ENCODE measurements at regions not wholly inside any gene's neighbourhood (a gene's known extent, or its start where the extent isn't known, plus 50 kb on each side); places are given as distances from the start of the nearest gene placed in this dataset.

DNA sequence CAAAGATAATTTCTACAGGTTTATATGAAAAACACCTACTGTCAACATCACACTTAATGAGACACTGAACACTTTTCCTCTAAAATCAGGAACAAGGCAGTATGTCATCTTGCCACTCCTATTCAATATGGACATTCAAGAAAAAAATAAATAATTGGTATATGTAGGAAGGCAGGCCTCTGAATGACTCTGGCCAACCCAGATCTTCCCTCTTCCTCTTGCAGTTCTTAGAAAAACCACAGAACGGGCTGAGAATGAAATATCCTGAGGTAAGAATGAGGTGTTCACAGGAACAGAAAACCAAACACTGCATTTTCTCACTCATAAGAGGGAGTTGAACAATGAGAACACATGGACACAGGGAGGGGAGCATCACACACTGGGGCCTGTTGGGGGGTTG, 1207.2 kb upstream of the CITED2 start:
- in situ Hi-C loops (cut with HindIII; ENCODE audit: low sequenced_read_pairs), result no loop called here

DNA sequence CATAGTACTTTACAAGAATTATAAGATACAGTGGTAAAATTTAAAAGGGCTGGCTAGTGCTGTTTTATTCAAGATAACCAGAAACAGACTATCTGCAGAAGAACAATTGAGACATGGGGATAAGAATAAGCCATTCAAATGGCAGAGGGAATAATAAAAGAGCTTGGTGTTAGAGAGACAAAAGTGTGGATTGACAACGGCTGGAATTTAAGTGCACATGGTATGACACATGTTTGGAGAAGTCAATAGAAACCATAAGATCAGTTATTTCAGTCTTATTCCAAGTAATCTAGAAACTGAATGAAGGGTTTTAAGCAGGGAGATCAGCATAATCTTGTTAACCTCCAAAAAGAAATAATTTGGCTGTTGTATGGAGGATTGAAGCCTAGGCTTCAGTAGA, 1205.5 kb upstream of the CITED2 start:
- in situ Hi-C loops (cut with HindIII; ENCODE audit: low sequenced_read_pairs), result no loop called here

DNA sequence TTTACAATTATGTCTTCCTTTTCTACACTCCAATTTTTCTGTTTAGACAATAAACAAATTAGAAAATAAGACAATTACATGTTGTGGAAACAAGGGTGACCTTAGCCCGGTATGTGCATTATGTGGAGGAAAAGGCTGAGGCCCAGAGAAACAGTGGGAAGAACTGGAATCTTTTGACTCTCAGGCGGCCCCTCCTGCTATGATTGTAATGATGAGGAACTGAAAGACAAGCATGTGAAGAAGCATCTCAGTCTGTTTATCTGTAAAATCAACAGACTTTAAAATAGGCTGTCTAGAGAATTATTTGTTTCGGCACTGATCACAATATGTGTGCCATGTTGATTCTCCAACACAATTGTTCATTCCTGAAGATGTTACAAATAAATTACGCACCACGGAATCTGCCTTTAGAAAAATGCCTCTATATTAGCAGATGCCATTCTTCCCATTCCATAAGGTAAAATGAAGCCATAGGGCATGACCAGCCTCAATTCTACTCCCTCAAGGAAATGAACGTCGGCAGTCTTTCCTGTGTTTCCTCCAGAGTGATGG, 1201.6 kb upstream of the CITED2 start:
- in situ Hi-C loops (cut with HindIII; ENCODE audit: low sequenced_read_pairs), result no loop called here

DNA sequence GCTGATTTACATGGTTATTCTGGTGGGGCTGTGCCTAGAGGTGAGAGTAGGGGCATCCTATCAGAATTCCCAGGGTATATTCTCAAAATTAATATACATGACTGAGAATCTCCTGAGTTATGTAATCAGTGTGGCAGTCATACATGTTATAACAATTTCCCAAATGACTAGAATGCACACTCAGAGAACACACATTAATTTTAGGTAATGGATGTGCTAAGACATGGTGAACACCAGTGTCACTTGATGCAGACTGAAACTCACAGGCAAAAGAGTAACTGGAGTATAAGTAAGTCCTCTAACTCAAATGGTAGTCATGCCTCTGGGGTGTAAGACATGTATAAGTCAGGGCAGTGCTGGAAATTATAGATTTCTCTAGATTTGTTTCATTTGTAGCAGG, 1198.4 kb upstream of the CITED2 start:
- in situ Hi-C loops (cut with HindIII; ENCODE audit: low sequenced_read_pairs), result no loop called here

DNA sequence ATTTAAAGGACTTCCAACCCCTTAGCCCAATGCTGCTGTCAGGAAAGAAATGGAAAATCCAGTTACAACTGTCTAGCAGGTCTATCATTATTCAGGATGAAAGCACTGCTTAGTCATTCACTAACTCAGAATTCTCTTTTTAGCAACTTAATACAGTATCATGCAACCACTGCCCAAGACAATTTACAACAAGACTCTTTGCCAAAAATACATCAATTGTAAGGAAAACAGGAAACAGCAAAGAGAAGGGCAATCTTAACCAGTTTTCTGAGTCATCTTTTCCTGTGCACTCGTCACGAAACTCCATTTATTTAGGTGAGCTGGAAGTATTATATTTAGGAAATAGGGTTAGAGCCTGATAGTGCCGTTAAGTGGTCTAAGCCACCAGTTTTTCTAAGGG, 1197.7 kb upstream of the CITED2 start:
- in situ Hi-C loops (cut with HindIII; ENCODE audit: low sequenced_read_pairs), result no loop called here

DNA sequence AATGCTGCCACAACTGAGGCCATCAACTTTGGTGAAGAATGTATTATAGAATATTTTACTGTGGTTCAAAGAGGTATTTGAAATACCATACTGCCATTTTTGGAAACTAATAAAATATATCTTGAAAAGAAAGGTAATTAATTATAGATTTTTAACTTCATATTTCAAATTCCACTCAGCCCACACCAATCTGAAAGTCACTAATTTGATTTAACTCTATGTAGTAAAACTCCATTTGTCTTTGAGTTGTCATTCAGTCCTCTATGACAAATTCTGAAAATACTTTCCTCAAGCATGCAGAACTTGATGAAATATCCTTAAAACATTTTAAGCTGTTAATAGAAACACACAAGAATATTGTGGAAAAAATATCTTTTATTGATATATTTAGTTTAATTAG, 1196.7 kb upstream of the CITED2 start:
- in situ Hi-C loops (cut with HindIII; ENCODE audit: low sequenced_read_pairs), result no loop called here

DNA sequence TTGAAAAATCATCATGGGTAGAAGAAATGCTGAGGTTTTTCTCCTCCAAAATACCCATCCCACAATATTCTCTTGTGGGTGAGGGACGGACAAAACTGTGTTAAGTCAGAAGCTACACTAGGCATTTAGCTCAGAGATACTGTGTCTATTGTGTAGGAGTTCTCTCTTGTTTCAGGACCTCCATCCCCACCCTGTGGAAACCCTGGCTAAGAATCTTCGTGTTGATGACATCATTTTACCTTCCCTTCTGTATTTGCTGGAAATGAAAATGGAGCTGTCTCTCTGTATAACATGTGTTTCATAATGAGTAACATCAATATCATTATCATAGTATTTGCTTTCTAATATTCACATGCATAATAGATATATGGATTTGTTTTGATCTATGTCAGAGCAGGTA, 1193.0 kb upstream of the CITED2 start:
- in situ Hi-C loops (cut with HindIII; ENCODE audit: low sequenced_read_pairs), result no loop called here

DNA sequence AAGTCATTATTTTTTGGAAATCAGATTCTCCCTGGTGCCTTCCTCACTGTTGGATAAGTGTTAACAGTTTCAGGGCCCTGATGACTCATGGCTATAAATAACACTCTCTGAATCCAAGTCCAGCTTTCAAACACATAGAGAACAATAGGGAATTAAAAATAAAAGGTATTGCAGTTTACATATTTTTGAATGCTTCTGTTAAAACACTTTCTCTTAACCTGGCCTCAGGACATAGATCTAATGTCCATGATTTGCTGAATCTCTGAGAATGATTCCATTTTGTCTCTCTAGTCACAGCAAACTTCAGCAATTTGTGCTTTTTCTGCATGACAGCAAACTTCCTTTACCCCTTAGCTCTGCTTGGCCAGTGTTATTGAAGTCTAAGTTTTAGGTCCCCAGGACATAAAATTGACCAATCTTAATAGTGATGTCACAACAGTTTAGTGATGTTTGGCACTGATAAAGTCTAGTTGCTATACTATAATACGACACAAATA, 1192.4 kb upstream of the CITED2 start:
- in situ Hi-C loops (cut with HindIII; ENCODE audit: low sequenced_read_pairs), result no loop called here

DNA sequence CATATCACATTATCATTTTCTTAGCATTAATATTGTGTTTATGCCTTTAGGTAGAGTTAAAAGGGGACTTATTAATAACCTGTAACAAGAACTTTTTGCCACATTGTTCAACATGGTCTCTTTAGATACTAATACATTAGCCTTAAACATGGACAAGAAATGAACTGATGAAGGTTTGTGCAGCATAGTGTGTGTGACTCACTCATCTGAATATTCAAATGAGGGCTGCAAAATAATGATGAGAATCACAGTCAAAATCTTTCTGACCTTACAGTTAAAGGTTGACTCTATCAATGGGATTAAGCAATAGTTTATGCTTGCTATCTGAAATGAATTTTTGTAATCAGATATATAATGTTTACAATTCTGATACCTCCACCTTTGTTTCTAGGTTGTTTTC, 1189.3 kb upstream of the CITED2 start:
- in situ Hi-C loops (cut with HindIII; ENCODE audit: low sequenced_read_pairs), result no loop called here

DNA sequence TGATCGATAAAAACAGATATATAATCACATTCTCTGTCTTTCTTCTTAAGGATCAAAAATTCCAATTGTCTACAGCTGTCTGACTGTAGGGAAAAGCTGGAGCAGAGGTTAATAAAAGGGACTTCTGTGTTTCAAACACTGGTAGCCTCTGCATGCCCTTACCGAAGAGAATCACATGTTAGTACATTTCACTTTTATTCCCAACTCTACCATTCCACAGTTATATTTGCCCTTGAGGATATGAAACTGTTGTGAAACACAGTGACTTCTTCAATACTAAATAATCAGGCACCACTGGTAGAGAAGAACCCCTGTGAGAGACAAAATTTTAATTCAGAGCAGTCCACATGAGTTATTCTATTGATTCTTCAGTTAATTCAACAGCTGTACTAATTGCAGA, 1187.3 kb upstream of the CITED2 start:
- in situ Hi-C loops (cut with HindIII; ENCODE audit: low sequenced_read_pairs), result no loop called here

DNA sequence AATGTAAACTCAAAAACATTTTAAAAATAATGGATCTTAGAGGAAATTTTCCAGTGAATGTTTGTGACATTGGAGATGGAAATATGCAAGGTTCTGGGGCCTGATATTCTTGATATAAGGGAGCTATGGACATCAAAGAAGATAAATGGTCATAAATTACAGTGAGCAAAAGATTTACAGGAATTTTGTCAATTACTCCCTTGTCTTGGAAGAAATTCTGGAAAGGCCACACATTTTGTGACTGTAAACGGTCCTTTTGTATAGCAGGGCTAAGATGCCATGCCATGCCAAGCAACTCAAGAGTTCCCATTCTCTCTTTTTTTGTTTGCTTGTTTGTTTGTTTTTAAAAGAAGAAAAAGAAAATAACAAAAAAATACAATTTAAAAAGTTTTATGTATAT, 1186.2 kb upstream of the CITED2 start:
- in situ Hi-C loops (cut with HindIII; ENCODE audit: low sequenced_read_pairs), result no loop called here

DNA sequence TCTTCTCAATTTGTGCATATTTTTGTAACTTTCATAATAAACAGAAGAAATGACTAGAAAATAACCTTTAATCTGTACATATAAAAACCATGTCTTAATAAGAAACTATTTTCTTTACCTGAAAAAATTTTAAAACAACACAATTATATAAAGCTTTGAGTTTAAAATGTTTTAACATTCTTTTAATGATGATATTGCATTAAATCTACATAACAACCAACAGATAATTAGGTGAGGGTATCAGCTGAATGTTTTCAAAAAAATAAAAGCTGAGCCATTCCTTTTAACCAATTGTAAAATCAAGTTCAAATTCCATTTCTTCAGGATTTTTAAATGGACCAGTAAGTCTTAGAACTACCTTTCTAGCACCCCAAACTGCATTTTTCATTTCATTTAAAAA, 1185.0 kb upstream of the CITED2 start:
- in situ Hi-C loops (cut with HindIII; ENCODE audit: low sequenced_read_pairs), result no loop called here

DNA sequence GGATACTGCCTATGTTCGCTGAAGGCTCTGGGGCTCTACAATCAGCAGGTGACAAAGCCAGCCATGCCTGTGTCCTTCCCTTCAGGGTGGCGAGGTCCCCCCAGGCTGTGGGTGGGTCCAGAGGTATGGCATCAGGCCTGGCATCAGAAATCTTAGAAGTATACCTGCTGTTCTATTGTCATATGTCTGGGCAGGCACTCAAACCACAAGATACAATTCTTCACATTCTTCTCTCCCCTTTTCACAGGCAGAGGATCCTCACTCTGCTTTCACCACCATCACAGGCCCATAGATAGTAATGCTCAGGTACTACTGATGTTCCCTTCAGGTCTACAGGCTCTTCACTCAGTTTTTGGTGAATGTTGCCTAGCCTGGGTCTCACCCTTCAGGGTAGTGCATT, 1180.0 kb upstream of the CITED2 start:
- in situ Hi-C loops (cut with HindIII; ENCODE audit: low sequenced_read_pairs), result no loop called here

DNA sequence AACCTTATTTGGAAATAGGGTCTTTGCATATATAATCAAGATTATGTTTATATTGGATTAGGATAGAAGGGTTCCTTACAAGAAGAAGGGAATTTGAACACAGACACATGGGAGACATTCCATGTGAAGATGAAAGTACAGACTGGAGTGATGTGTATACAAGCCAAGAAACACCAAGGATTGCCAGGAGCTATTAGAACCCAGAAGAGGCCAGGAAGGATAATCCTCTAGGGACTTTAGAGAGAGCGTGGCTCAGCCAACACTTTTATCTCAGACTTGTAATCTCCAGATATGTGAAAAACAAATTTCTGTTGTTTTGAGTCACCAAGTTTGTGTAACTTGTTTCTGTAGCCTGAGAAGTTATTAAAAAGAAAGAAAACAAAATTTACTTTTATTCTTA, 1173.9 kb upstream of the CITED2 start:
- in situ Hi-C loops (cut with HindIII; ENCODE audit: low sequenced_read_pairs), result no loop called here

DNA sequence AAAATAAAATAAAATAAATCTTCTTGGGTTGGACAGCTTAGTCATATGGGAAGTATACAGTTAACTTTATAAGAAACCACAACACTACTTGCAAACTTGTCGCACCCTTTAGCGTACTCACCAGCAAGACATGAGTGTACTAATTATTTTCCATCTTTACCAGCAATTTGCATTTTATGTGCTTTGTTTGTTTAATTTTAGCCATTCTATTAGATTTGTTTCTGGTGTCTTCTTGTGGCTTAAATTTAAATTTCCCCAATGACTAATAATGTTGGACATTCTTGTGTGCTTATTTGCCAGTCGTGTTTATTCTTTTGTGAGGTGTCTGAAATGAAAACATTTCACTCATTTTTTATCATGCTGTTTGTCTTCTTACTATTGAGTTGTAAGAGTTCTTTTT, 1172.2 kb upstream of the CITED2 start:
- in situ Hi-C loops (cut with HindIII; ENCODE audit: low sequenced_read_pairs), result no loop called here

DNA sequence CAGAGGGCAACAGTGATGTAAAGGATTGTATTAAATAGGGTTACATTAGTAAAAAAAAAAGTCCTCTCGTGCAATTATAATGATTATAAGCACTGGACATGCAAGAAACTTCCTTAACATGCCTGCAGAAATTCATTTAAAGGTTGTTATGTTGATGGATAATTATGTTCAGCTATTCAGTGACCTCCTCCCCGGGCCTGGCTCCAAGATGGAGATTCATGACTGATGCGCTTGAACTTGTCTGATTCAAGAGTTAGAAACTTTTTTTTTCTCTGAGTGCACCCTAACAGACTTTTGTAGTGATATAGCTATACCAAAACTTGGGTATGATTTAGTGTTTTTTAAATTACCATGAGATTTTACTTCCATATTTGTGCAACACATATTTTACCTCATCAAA, 1170.0 kb upstream of the CITED2 start:
- in situ Hi-C loops (cut with HindIII; ENCODE audit: low sequenced_read_pairs), result no loop called here

DNA sequence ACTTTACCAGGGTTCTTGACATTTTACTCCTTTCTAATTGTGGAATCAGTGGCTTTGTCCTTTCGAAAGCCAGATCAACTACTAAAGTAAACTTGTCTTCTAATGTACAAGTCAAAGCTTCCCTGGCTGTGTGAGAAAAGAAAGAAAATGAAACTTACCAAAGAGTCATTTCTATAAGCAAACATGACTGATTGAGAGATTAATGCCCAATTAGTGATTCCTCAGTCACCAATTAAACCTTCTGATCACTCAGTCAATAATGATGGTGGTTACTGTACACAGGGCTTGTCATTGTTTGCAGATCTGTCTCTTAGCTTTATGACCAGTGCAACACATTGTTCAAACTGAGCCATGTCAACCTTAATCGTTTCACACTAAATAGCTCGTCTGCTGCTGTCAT, 1168.4 kb upstream of the CITED2 start:
- in situ Hi-C loops (cut with HindIII; ENCODE audit: low sequenced_read_pairs), result no loop called here

DNA sequence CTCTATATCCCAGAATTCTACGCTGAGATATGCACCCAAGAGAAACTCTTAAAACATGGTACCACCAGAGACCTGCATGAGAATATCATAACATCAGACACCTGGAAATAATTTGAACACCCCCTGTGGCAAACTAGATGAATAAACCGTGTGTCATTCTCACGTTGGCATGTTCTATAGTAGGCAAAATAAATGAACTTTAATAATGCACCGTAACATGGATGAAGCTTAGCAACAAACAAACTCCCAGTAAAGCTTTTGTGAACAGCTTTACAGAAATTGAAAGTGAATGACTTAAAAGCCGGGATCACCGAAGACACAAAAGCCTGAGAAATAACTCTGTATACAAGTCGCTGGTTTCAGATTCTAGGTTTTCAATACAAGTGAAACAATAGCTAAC, 1166.8 kb upstream of the CITED2 start:
- in situ Hi-C loops (cut with HindIII; ENCODE audit: low sequenced_read_pairs), result no loop called here

DNA sequence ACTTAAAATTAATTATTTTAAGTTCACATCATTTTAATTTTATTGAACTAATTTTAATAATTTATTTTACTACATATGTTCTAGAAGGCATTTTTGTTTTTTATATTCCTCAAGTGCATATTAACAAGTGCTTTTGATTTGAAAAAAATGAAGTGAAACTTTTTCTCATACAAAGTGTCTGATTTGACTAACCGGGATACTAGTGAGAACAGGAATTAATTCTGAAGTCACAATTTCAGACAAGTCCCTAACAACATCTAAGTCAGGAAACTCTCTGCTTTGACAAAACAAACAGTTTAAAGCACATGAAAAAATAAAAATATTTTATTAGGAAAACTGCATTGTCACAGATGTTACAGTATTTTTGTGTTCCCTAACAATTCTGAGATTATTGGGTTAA, 1166.3 kb upstream of the CITED2 start:
- in situ Hi-C loops (cut with HindIII; ENCODE audit: low sequenced_read_pairs), result no loop called here

DNA sequence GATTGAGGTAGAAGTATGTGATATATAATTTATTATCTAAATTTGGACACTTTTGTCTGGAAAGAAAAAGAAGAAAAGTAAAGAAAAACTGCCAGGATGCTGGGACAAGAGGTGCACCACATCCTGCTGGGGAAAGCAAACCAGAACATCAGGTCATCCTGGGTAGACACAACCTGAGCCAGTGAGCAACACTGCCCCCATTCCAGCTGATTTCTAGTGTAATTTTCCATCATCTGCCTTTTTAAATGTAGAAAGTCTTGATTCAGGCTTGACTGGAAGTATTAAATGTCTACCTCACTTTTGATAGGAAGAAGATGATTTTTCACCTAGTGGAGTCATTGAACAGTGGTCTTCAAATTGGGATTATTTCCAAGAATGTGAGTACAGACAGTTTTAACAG, 1164.5 kb upstream of the CITED2 start:
- in situ Hi-C loops (cut with HindIII; ENCODE audit: low sequenced_read_pairs), result no loop called here

DNA sequence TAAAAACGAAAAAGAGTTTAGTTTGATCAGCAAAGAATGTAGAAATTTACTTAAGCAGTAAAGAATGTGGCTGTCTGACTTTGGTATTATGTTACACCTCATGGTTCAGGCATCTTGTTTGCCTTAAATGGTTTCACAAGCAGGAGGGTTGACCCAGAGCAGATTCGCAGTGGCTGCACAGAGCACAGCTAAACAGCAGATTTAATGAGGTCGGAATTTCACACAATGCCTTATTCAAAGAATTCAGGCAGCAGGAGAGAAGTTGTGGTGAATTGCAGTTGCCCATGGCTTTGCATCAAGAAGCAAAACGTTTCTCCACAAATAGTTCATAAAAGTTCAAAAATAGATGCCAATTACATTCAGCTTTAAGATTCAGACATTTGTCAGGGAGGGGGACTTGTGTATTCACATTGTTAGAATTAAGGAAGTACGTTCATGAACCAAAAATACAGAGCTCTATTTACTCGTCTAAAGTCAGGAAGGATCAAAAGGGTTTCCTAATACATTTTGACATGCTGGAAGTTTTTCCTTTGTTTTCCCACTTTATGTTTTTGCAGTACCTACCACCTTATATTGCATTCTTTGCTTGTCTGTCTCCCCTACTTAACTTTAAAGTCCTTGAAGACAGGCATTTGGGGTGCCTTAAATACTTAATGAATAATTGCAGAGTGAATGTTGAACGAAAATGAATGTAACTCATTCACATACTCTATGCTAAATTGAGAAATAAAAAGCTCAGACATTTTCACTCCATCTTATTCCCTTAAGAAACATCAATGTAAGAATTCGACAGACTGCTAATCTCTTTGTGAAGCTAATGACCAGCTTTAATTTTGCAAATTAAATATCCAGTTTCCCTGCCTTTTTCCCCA, 1163.6 kb upstream of the CITED2 start:
- in situ Hi-C loops (cut with HindIII; ENCODE audit: low sequenced_read_pairs), result no loop called here

DNA sequence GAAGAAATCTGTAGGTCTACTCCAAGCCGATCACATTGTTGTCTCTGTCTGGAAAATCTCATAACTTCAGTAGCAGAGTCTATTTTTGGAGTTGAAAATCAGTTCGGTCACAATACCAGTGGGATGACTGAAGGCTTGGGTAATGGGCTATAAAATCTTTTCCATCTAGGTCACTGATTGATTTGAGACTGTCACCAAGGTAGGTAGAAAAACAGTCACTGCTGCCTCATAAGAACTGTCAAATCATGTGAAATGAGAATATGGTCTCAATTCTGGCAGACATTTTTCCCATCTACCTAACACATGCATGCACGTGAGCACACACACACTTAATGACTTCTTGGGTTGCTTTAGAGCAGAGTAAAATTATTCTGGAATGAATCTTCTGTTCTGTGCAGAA, 1162.8 kb upstream of the CITED2 start:
- in situ Hi-C loops (cut with HindIII; ENCODE audit: low sequenced_read_pairs), result no loop called here

DNA sequence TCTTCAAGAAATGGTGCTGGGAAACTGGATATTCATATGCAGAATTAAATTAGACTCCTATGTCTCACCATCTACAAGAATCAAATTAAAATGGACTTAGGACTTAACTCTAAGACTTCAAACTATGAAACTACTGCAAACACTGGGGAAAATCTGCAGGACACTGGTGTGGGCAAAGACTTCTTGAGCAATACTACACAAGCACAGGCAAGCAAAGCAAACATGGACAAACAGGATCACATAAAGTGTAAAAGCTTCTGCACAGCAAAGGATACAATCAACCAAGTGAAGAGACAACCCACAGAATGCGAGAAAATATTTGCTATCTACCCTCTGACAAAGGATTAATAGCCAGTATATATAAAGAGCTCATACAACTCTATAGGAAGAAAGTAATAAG, 1161.1 kb upstream of the CITED2 start:
- in situ Hi-C loops (cut with HindIII; ENCODE audit: low sequenced_read_pairs), result no loop called here
